LNCaP clone FGC (cell line): ENCODE measurements at regions not wholly inside any gene's neighbourhood (a gene's known extent, or its start where the extent isn't known, plus 50 kb on each side); places are given as distances from the start of the nearest gene placed in this dataset.
"Not testable (repeated sequence)": the region's sequence is repeated elsewhere in the genome, so short reads cannot be mapped to it uniquely, and the experiment has no call there.

ENCODE experiments used
- DNase-seq: peaks from one replicate; pipeline ENCODE4 v3.0.0-alpha.2; 2011; ENCODE audit warnings: low read depth
- H3K4me3 ChIP-seq: 2 replicates; pipeline ENCODE4 v1.5.1; 2011; ENCODE audit warnings: mild to moderate bottlenecking, low read depth, low read length, control low read depth
- CTCF ChIP-seq: IDR thresholded peaks from 2 replicates; pipeline ENCODE4 v1.5.1; 2012; ENCODE audit warnings: mild to moderate bottlenecking; ENCODE audit not compliant: control insufficient read depth, insufficient read depth; ENCODE audit errors: extremely low read depth

DNA sequence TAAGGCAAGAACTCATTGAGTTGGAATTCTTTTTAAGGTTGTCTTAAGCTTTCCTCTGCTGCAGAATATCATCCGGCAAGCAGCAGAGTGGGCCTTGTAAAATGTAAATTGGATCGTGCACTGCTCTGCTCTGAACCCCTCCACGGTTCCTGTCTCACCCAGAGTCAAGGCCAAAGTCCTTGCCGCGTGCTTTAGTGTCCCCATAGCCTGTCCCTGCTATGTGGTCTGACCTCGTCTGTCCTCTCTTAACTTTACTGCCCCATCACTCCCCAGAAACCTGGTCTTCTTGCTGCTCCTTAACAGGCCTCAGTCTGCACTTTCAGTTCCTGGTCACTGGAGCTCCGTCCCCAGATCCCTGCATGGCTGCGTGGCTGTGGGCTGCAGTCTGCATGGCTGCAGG lies 121.6 kb upstream of the SDK1 start:
- TF ChIP-seq CTCF, result no peak
- DNase-seq, result no peak
- H3K4me3 ChIP-seq, result no peak overlapping the region

DNA sequence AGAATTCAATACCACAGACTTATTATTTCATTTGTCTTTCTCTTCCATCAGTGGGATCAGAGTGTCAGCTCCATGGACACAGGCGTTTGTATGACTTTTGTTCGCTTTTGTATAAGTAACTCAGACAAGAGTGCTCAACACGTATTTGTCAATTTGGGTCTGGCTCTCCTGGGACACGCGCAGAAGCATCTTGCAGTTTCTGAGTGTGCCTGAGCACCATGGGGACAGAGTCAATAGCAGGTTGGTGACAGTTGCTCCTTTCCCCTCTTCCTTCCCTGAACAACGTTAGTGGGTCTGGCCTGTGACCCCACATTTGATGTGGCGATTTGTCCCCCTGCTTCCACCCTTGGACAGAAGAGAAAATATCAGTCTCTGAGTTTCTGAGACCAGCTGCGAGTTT lies 120.4 kb upstream of the SDK1 start:
- TF ChIP-seq CTCF, result no peak
- H3K4me3 ChIP-seq, result no peak overlapping the region
- DNase-seq, result no peak

DNA sequence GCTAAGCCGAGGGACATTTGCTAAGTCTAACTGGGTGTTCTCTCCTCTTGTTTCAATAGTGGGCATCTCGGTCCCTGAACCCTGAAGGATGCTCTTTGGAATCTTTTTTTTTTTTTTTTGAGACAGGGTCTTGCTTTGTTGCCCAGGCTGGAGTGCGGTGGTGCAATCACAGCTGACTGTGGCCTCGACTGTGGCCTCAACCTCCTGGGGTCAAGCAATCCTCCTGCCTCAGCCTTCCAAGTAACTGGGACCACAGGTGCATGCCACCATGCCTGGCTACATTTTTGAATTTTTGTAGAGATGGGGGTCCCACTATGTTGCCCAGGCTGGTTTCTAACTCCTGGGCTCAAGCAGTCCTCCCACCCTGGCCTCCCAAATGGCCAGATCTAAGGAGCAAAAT lies 119.0 kb upstream of the SDK1 start:
- H3K4me3 ChIP-seq, DNase-seq: not testable (repeated sequence)

DNA sequence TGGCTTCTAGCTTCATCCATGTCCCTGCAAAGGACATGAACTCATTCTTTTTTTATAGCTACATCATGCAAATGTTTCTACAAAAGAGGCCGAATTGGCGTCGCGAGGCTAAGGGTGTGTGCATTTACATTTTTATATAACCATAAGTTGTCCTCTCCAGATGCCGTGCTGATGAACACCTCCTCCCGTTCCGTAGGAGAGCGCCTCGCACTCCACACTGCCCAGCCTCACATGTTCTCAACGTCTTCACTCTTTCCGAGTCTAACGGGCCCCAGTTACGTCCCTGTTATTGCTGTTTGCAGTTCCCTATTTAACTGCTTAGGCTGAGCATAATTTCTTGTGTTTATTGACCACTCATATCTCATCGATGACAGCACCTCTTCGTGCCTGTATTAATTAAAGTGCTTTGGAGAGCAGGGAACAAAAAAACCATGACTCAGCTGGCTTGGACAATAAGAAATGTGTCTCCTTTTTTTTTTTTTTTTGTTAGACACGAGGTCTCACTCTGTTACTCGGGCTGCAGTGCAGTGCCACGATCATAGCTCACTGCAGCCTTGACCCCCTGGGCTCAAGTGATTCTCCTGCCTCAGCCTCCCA lies 113.5 kb upstream of the SDK1 start:
- no peak for DNase-seq
- TF ChIP-seq CTCF, result no peak
- H3K4me3 ChIP-seq, result no peak overlapping the region

DNA sequence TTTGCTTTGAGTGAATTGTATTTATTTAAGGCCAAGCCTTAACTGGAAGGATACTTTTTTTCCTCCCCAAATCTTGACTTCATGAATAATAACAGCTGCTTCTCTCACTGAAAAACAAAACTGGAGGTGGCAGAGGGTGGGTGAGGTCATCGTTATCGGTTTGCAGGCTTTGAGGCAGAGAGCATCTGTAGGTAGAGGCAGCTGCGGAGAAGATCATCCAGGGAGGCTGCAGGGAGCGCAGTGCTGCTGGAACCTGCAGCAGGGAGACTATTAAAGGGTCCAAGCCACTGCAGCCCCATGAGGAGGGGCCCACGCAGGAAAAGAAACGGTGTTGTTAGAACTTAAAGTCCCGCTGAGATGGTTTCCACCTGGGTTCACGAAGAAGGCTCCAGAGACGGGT lies 112.1 kb upstream of the SDK1 start:
- no peak for TF ChIP-seq CTCF
- H3K4me3 ChIP-seq, result no peak overlapping the region
- no peak for DNase-seq

DNA sequence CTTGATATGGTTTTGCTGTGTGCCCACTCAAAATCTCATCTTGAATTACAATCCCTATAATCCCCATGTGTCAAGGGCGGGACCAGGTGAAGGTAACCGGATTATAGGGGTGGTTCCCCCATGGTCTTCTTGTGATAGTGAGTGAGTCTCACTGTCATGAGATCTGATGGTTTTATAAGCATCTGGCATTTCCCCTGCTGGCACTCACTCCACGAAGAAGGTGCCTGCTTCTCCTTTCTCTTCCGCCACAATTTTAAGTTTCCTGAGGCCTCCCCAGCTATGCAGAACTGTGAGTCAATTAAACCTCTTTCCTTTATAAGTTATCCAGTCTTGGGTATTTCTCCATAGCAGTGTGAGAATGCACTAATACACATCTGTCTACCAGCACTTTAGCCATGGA lies 109.5 kb upstream of the SDK1 start:
- H3K4me3 ChIP-seq, result no peak overlapping the region
- no peak for TF ChIP-seq CTCF
- no peak for DNase-seq

DNA sequence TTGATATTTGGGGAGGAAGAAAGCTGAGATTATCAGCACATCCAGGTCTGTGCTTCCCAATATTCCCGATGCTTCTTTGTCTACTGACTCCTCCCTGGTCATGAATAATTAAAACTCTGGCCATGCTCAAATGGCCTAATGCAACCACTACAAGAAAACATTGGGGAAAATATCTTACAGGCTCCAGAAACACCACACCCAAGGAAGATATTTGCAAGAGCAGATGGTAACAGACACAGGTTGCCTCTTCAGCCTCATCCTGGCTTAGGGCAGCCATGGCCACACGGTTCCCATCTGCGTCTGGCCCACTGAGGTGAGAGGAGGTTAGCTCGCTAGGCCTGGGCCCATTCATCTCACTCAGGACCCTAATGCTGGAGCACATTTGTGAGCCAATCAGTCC lies 108.4 kb upstream of the SDK1 start:
- no peak for TF ChIP-seq CTCF
- DNase-seq, result no peak
- H3K4me3 ChIP-seq, result no peak overlapping the region
